ENCODE measurements at regions not wholly inside any gene's neighbourhood (a gene's known extent, or its start where the extent isn't known, plus 50 kb on each side); places are given as distances from the start of the nearest gene placed in this dataset.

- H3K36me3 ChIP-seq (ENCODE audit: control insufficient read depth in 4 of 4, insufficient read depth in 3 of 4, low read depth in 1 of 4, low read length in 3 of 4): no peaks in the 10 kb centered on the region
- no peak for TF ChIP-seq MAX (IDR thresholded peaks at IDR 0.05)
- TF ChIP-seq RXRA (IDR thresholded peaks at IDR 0.05): no peak
- TF ChIP-seq EGR1 (IDR thresholded peaks at IDR 0.05; ENCODE audit: low read depth in 2 of 2): no peak
- no peak for TF ChIP-seq HNF4A (conservative IDR thresholded peaks at IDR 0.05)
- TF ChIP-seq YY1 (IDR thresholded peaks at IDR 0.05): no peak
- TF ChIP-seq REST (IDR thresholded peaks at IDR 0.05): no peak
- TF ChIP-seq ATF3 (IDR thresholded peaks at IDR 0.05): no peak
- no peak for TF ChIP-seq GABPA (IDR thresholded peaks at IDR 0.05 in 1 of 2, conservative IDR thresholded peaks at IDR 0.05 in 1 of 2)
- no peak for TF ChIP-seq SP1 (IDR thresholded peaks at IDR 0.05)
- TF ChIP-seq ZBTB33 (IDR thresholded peaks at IDR 0.05): no peak
- no peak for TF ChIP-seq JUND (IDR thresholded peaks at IDR 0.05)
- no peak for TF ChIP-seq HNF4G (IDR thresholded peaks at IDR 0.05)
- no peak for TF ChIP-seq FOXA2 (IDR thresholded peaks at IDR 0.05)
- no peak for TF ChIP-seq FOXA1 (IDR thresholded peaks at IDR 0.05)
- TF ChIP-seq TAF1 (conservative IDR thresholded peaks at IDR 0.05): no peak
- TF ChIP-seq CTCF (IDR thresholded peaks at IDR 0.05; ENCODE audit: low read depth, low read length, missing input control): no peak
- no peak for TF ChIP-seq NR2F2 (IDR thresholded peaks at IDR 0.05)
- TF ChIP-seq RAD21 (IDR thresholded peaks at IDR 0.05): no peak
- 83% methylated on average over 10 of the region's 10 CpGs for WGBS
- no peak for DNase-seq (ENCODE audit: low spot score)
- no peak overlapping the region for H3K4me3 ChIP-seq (ENCODE audit: low read depth in 1 of 3, low read length in 3 of 3)
- no peaks in the 10 kb centered on the region for H3K27me3 ChIP-seq (ENCODE audit: control insufficient read depth in 4 of 4, insufficient read depth in 4 of 4, low read length in 3 of 4)
- H3K27ac ChIP-seq (ENCODE audit: low read depth in 1 of 2, low read length in 2 of 2): no peak overlapping the region
- H3K9me3 ChIP-seq (ENCODE audit: control insufficient read depth in 4 of 4, low read length in 3 of 4): no peaks in the 10 kb centered on the region
- no peak overlapping the region for H3K9ac ChIP-seq (ENCODE audit: low read depth in 1 of 2, low read length in 2 of 2)
- no peaks in the 10 kb centered on the region for H3K4me1 ChIP-seq (ENCODE audit: control insufficient read depth in 4 of 4, insufficient read depth in 4 of 4, low read length in 3 of 4)
These were observed 293.3 kb downstream of the MAF start for GRCh38 chr16:79307214-79307613.
